Chondrocyte (in vitro differentiated cells): ENCODE measurements at regions not wholly inside any gene's neighbourhood (a gene's known extent, or its start where the extent isn't known, plus 50 kb on each side); places are given as distances from the start of the nearest gene placed in this dataset.

Experiments
- DNase-seq: peaks from one replicate; pipeline ENCODE4 v3.0.0; 2021; ENCODE audit warnings: mixed read lengths, low spot score
- H3K27ac Mint-ChIP-seq: one replicate; pipeline ENCODE4 v1.8.0; 2021; ENCODE audit warnings: mild to moderate bottlenecking, moderate library complexity, mixed read lengths; ENCODE audit not compliant: unreplicated experiment
- H3K27me3 Mint-ChIP-seq: 2 replicates; pipeline ENCODE4 v1.8.0; 2021; ENCODE audit warnings: low read depth, mixed read lengths
- H3K36me3 Mint-ChIP-seq: 2 replicates; pipeline ENCODE4 v1.8.0; 2021; ENCODE audit warnings: low read depth, mixed read lengths
- H3K4me1 Mint-ChIP-seq: 2 replicates; pipeline ENCODE4 v1.8.0; 2021; ENCODE audit warnings: low read depth, mild to moderate bottlenecking, mixed read lengths
- H3K4me3 Mint-ChIP-seq: one replicate; pipeline ENCODE4 v1.8.0; 2021; ENCODE audit warnings: mild to moderate bottlenecking, moderate library complexity, mixed read lengths; ENCODE audit not compliant: unreplicated experiment
- H3K9me3 Mint-ChIP-seq: 2 replicates; pipeline ENCODE4 v1.8.0; 2021; ENCODE audit warnings: low read depth, mixed read lengths
- TF ChIP-seq, protein P1 (sequence below): fragments of 200-600 bp; sonication (generic); IDR thresholded peaks from 2 replicates; pipeline ENCODE4 v1.5.0; 2021; ENCODE audit warnings: antibody characterized with exemption, mild to moderate bottlenecking, moderate library complexity

DNA sequence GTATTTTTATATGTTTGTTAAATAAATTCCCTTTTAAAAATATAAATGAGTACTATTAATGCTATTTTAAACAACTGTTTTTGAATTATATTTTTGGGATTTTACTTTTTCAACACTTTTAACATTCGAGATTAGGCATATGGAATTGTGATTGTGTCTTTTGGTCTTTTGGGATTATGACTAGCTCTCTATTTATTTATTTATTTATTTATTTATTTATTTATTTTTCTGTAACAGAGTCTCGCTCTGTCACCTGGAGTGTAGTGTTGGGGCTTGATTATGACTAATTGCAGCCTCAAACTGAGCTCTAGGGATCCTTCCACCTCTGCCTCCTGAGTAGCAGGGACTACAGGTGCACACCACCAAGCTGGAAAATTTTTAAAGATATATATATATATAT, 1101.6 kb downstream of the FAM133A start:
- Mint-ChIP-seq H3K4me3 (no peak overlapping the region), H3K36me3 (no peaks in the 10 kb centered on the region), H3K4me1 (no peaks in the 10 kb centered on the region), H3K9me3 (peaks cover 8% of the 10 kb centered on the region), H3K27ac (no peak overlapping the region), H3K27me3 (no peaks in the 10 kb centered on the region)
- TF ChIP-seq, protein P1, sequence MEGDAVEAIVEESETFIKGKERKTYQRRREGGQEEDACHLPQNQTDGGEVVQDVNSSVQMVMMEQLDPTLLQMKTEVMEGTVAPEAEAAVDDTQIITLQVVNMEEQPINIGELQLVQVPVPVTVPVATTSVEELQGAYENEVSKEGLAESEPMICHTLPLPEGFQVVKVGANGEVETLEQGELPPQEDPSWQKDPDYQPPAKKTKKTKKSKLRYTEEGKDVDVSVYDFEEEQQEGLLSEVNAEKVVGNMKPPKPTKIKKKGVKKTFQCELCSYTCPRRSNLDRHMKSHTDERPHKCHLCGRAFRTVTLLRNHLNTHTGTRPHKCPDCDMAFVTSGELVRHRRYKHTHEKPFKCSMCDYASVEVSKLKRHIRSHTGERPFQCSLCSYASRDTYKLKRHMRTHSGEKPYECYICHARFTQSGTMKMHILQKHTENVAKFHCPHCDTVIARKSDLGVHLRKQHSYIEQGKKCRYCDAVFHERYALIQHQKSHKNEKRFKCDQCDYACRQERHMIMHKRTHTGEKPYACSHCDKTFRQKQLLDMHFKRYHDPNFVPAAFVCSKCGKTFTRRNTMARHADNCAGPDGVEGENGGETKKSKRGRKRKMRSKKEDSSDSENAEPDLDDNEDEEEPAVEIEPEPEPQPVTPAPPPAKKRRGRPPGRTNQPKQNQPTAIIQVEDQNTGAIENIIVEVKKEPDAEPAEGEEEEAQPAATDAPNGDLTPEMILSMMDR: no peak
- DNase-seq: no peak

DNA sequence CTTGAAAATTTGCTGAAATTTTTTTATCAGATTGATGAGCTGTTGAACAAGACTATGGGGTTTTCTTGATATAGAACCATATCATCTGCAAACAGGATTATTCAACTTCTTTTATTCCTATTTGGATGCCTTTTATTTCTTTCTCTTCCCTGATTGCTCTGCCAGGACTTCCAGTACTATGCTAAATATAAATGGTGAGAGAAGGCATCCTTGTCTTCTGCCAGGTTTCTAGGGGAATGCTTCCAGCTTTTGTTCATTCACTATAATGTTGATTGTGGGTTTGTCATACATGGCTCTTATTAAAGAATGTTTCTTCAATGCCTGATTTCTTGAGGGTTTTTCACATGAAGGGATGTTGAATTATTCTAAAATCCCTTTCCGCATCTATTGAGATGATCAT, 1139.5 kb downstream of the FAM133A start:
- no peak overlapping the region for H3K27ac Mint-ChIP-seq
- H3K36me3 Mint-ChIP-seq: no peaks in the 10 kb centered on the region
- TF ChIP-seq, protein P1: no peak
- peaks cover 31% of the 10 kb centered on the region for H3K9me3 Mint-ChIP-seq
- H3K4me3 Mint-ChIP-seq: no peak overlapping the region
- H3K27me3 Mint-ChIP-seq: no peaks in the 10 kb centered on the region
- H3K4me1 Mint-ChIP-seq: no peaks in the 10 kb centered on the region
- no peak for DNase-seq

DNA sequence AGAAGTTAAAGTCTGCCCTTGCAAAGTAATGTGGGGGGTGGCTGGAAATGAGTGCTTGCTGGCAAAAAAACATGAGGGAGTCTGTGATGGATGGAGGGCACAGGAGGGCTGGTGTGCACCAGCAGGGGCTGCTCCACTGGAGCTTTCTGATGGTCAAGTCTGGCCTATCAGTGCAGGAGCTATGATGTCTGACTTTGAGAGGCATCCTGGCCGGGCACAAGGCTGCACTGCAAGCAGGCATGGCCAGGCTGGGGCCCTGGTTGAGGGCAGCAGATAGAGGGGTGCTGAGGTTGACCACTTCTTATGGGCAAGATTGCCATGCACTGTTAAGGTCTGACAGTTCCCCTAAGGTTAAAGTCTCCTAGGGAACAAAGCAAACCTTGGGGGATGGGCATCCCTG, 1140.2 kb downstream of the FAM133A start:
- no peak overlapping the region for H3K4me3 Mint-ChIP-seq
- H3K9me3 Mint-ChIP-seq: peaks cover 28% of the 10 kb centered on the region
- H3K4me1 Mint-ChIP-seq: no peaks in the 10 kb centered on the region
- H3K27ac Mint-ChIP-seq: no peak overlapping the region
- TF ChIP-seq, protein P1: no peak
- H3K27me3 Mint-ChIP-seq: no peaks in the 10 kb centered on the region
- DNase-seq: no peak
- no peaks in the 10 kb centered on the region for H3K36me3 Mint-ChIP-seq

DNA sequence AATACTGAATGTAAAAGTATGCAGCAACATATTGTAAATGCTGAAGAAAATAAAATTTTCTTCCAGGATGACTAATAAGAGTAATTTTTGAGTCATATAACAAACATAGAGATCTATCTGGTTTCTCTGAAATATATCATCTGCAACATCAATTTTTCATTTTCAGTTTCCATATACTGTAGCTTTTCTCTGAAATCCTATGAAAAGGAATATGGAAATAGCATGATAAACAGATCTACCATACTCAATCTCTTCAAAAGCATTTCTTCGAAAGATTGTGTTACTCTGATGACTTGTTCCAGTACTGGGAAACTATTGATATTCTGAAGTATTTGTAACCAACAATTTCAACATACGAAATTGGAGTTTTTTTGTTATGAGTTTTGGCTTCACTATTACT, 1156.7 kb downstream of the FAM133A start:
- no peak overlapping the region for H3K27ac Mint-ChIP-seq
- no peaks in the 10 kb centered on the region for H3K9me3 Mint-ChIP-seq
- no peaks in the 10 kb centered on the region for H3K4me1 Mint-ChIP-seq
- no peak for DNase-seq
- TF ChIP-seq, protein P1: no peak
- no peaks in the 10 kb centered on the region for H3K36me3 Mint-ChIP-seq
- no peak overlapping the region for H3K4me3 Mint-ChIP-seq
- H3K27me3 Mint-ChIP-seq: no peaks in the 10 kb centered on the region

DNA sequence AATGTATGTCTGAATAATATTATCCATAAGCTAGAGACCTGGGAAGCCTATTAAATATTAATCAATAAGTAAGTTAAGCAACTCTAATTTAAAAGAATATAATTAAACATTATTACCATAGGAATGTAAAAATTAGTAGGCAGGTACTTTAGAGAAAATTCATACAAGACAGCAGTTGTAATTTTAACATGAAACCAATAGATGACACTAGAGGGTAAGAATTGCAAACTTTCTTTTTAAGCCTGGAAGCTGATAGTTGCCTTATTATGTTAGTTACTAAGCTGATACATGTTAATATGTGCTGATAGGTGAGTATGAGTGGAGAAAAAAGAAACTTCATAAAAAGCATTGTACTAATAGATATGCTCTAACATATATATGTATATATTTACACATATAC, 1157.4 kb downstream of the FAM133A start:
- H3K27me3 Mint-ChIP-seq: no peaks in the 10 kb centered on the region
- no peaks in the 10 kb centered on the region for H3K36me3 Mint-ChIP-seq
- no peak for DNase-seq
- H3K4me3 Mint-ChIP-seq: no peak overlapping the region
- H3K9me3 Mint-ChIP-seq: no peaks in the 10 kb centered on the region
- H3K4me1 Mint-ChIP-seq: no peaks in the 10 kb centered on the region
- TF ChIP-seq, protein P1: peak; percentile 79
- H3K27ac Mint-ChIP-seq: no peak overlapping the region
